ENCODE measurements at regions not wholly inside any gene's neighbourhood (a gene's known extent, or its start where the extent isn't known, plus 50 kb on each side); places are given as distances from the start of the nearest gene placed in this dataset.

- H3K36me3 ChIP-seq = no peaks in the 10 kb centered on the region
- H3K27ac ChIP-seq = no peak overlapping the region
- intact Hi-C loops (cut with DNase I) = no loop called here
- H3K27me3 ChIP-seq = peaks cover 0 to 5% (median 0%) of the 10 kb centered on the region in 9 donors
- no peak for DNase-seq
- H3K4me3 ChIP-seq = no peak overlapping the region
- 87 to 98% (median 89%) methylated on average over 1 of the region's 1 CpG for WGBS, 4 donors
- peaks cover 0 to 4% (median 0%) of the 10 kb centered on the region in 12 donors for H3K9me3 ChIP-seq
- TF ChIP-seq POLR2A (IDR thresholded peaks at IDR 0.05) = no peak
- TF ChIP-seq, protein P1, sequence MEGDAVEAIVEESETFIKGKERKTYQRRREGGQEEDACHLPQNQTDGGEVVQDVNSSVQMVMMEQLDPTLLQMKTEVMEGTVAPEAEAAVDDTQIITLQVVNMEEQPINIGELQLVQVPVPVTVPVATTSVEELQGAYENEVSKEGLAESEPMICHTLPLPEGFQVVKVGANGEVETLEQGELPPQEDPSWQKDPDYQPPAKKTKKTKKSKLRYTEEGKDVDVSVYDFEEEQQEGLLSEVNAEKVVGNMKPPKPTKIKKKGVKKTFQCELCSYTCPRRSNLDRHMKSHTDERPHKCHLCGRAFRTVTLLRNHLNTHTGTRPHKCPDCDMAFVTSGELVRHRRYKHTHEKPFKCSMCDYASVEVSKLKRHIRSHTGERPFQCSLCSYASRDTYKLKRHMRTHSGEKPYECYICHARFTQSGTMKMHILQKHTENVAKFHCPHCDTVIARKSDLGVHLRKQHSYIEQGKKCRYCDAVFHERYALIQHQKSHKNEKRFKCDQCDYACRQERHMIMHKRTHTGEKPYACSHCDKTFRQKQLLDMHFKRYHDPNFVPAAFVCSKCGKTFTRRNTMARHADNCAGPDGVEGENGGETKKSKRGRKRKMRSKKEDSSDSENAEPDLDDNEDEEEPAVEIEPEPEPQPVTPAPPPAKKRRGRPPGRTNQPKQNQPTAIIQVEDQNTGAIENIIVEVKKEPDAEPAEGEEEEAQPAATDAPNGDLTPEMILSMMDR (IDR thresholded peaks at IDR 0.05) = no peak
- no peaks in the 10 kb centered on the region for H3K4me1 ChIP-seq
- ATAC-seq = no peak
Observed at GRCh38 chr10:107540981-107541380, 376.5 kb upstream of the SORCS1 start.

- intact Hi-C loops (cut with DNase I) = no loop called here
- H3K27ac ChIP-seq = no peak overlapping the region
- H3K36me3 ChIP-seq = no peaks in the 10 kb centered on the region
- WGBS, 4 donors = 71 to 80% (median 74%) methylated on average over 2 of the region's 2 CpGs
- no peaks in the 10 kb centered on the region for H3K4me1 ChIP-seq
- DNase-seq = no peak
- no peak overlapping the region for H3K4me3 ChIP-seq
- no peaks in the 10 kb centered on the region for H3K9me3 ChIP-seq
- TF ChIP-seq, protein P1 (IDR thresholded peaks at IDR 0.05) = no peak
- TF ChIP-seq POLR2A (IDR thresholded peaks at IDR 0.05) = no peak
- H3K27me3 ChIP-seq = no peaks in the 10 kb centered on the region
- ATAC-seq = no peak
Observed at GRCh38 chr10:107529350-107529749, 364.8 kb upstream of the SORCS1 start.

DNA sequence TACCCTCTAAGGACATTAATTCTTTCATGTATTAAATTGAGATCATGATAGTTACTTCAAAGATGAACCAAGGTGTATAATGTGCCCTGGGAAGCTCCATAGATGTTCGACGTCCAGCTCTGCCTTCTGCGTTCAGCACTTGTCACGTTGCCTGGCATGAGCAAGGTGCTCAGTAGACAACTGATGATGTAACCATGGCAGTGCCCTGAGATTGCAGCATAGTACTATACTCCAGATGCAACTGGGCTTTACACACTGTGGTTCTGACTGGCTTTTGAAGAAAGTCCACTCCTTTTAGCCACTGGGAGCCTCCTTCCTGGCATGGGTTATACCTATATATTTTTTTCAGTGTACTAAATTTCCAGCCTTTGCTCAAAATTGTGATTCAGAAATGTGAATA lies 355.8 kb upstream of the SORCS1 start:
- no peak for TF ChIP-seq POLR2A (IDR thresholded peaks at IDR 0.05)
- TF ChIP-seq, protein P1 (IDR thresholded peaks at IDR 0.05) = no peak
- intact Hi-C loops (cut with DNase I) = no loop called here
- WGBS, 4 donors = 85 to 89% (median 88%) methylated on average over 4 of the region's 4 CpGs
- Histone ChIP-seq H3K27me3 (no peaks in the 10 kb centered on the region), H3K27ac (no peak overlapping the region), H3K36me3 (no peaks in the 10 kb centered on the region), H3K4me1 (no peaks in the 10 kb centered on the region), H3K4me3 (no peak overlapping the region), H3K9me3 (no peaks in the 10 kb centered on the region)
- ATAC-seq (no peak), DNase-seq (no peak)

- Histone ChIP-seq H3K27ac (no peak overlapping the region), H3K36me3 (no peaks in the 10 kb centered on the region), H3K27me3 (no peaks in the 10 kb centered on the region), H3K4me3 (no peak overlapping the region), H3K4me1 (no peaks in the 10 kb centered on the region), H3K9me3 (no peaks in the 10 kb centered on the region)
- 77 to 85% (median 80%) methylated on average over 4 of the region's 4 CpGs for WGBS, 4 donors
- ATAC-seq (no peak), DNase-seq (no peak)
- TF ChIP-seq, protein P1 (IDR thresholded peaks at IDR 0.05) = no peak
- no peak for TF ChIP-seq POLR2A (IDR thresholded peaks at IDR 0.05)
- intact Hi-C loops (cut with DNase I) = no loop called here
Observed at GRCh38 chr10:107517811-107518210, 353.3 kb upstream of the SORCS1 start.

Data from heart left ventricle (tissue), 16 donors.